HG02759 (cell line): ENCODE measurements at regions not wholly inside any gene's neighbourhood (a gene's known extent, or its start where the extent isn't known, plus 50 kb on each side); places are given as distances from the start of the nearest gene placed in this dataset.

Experiments used
- ATAC-seq: cut with Tn5 transposase; IDR thresholded peaks from one replicate; pipeline ENCODE4 v1.9.1; 2021; ENCODE audit warnings: mild to moderate bottlenecking, moderate library complexity; ENCODE audit not compliant: unreplicated experiment

- no peak for ATAC-seq
These were observed 342.6 kb upstream of the CCDC196 start for GRCh38 chr14:66143387-66144112.

GRCh38 chr14:66152302-66152701, 333.9 kb upstream of the CCDC196 start:
- ATAC-seq, result no peak

GRCh38 chr14:66152747-66153146, 333.4 kb upstream of the CCDC196 start:
- no peak for ATAC-seq

- ATAC-seq, result no peak
These were observed 323.1 kb upstream of the CCDC196 start for GRCh38 chr14:66163023-66163422.

- ATAC-seq, result no peak
These were observed 320.8 kb upstream of the CCDC196 start for GRCh38 chr14:66165337-66165736.

GRCh38 chr14:66174453-66174891, 311.7 kb upstream of the CCDC196 start:
- ATAC-seq, result no peak

GRCh38 chr14:66177935-66178334, 308.2 kb upstream of the CCDC196 start:
- no peak for ATAC-seq

- ATAC-seq, result no peak
These were observed 289.5 kb upstream of the CCDC196 start for GRCh38 chr14:66196670-66197069.

- no peak for ATAC-seq
These were observed 288.9 kb upstream of the CCDC196 start for GRCh38 chr14:66197276-66197675.

GRCh38 chr14:66206554-66206953, 279.6 kb upstream of the CCDC196 start:
- ATAC-seq, result no peak

- ATAC-seq, result no peak
These were observed 269.4 kb upstream of the CCDC196 start for GRCh38 chr14:66216763-66217162.

- ATAC-seq, result no peak
These were observed 266.3 kb upstream of the CCDC196 start for GRCh38 chr14:66219886-66220285.

GRCh38 chr14:66224492-66225178, 261.5 kb upstream of the CCDC196 start:
- ATAC-seq, result no peak

GRCh38 chr14:66225337-66225736, 260.8 kb upstream of the CCDC196 start:
- no peak for ATAC-seq

- ATAC-seq, result no peak
These were observed 257.8 kb upstream of the CCDC196 start for GRCh38 chr14:66228267-66228970.

- ATAC-seq, result no peak
These were observed 254.4 kb upstream of the CCDC196 start for GRCh38 chr14:66231820-66232219.

- no peak for ATAC-seq
These were observed 252.6 kb upstream of the CCDC196 start for GRCh38 chr14:66233591-66233990.

- no peak for ATAC-seq
These were observed 251.8 kb upstream of the CCDC196 start for GRCh38 chr14:66234411-66234810.

- no peak for ATAC-seq
These were observed 248.4 kb upstream of the CCDC196 start for GRCh38 chr14:66237741-66238140.

GRCh38 chr14:66238969-66239368, 247.2 kb upstream of the CCDC196 start:
- ATAC-seq, result no peak

GRCh38 chr14:66239589-66239988, 246.6 kb upstream of the CCDC196 start:
- no peak for ATAC-seq

- no peak for ATAC-seq
These were observed 246.1 kb upstream of the CCDC196 start for GRCh38 chr14:66240105-66240504.
